ENCODE measurements at regions not wholly inside any gene's neighbourhood (a gene's known extent, or its start where the extent isn't known, plus 50 kb on each side); places are given as distances from the start of the nearest gene placed in this dataset.

DNA sequence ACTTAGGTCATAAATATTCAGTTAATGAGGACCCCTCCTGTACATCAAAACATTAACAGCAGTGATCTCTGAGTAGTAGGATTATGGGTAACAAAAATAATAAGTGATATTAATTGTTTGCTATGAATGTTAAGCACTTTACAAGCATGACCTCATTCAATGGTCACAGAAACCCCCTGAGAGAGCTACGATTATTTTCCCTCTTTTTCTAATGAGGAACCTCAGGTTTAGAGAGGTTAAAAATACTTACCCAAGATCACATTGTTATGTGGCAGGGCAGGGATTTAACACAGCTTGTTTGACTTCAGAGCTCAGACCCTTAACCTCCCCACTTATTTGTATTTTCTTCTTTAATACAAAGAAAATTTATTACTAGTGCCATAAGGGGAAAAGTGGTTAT, 228.2 kb downstream of the TBL1XR1 start:
- DNase-seq (ENCODE audit: low spot score): no peak

DNA sequence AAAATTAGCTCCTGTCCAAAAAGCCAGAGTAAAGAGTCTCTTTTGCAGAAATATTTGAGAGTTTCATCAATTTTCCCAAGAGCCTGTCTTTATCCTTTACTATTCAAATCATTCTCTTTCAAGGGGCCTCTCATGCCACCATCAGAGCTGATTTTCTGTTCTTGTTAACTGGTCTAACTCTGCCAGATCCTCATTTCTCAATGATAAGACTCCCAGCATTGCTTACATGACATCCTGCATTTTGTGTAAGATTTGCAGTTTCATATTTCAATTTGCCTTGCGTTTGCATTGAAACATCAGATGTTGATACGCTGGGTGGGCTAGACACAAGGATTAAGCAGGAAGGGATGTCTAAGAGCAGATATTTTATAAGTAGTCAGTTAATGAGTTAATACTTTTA, 228.7 kb downstream of the TBL1XR1 start:
- no peak for DNase-seq (ENCODE audit: low spot score)

DNA sequence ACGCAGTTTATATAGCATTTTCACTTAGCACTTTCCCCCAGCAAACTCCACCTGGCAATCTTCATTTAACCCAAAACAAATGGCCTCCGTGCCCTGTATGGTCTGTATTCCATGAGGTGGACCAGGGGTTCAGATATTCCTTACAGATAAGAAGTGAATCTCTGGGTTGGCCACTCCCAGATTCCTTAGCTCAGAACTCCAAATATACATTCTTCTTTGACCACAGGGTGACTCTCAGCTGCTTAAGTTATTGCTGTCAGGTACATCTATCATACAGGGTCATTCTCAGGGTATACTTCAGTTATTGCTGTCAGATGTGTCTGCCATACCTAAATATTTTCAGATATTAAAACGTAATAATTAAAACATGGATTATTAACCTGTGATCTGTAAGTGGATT, 229.8 kb downstream of the TBL1XR1 start:
- no peak for DNase-seq (ENCODE audit: low spot score)

DNA sequence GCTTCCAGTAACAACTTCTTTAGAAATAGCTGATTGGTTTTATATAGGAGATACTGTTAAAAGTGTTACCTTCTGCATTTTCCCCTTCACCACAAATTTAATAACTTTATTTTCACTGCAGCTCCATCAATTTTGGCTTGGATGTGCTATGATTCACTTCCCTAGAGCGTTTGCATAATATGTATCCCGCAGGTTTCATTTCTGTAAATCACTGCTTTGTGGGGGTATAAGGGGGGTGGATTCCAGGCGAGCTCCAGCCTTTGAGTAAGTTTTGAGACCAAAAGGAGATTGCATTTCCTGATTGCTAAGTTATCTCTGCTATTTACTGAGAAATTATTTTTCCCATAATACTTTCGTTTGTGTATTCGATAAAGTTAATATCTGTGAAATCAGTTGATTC, 232.6 kb downstream of the TBL1XR1 start:
- no peak for DNase-seq (ENCODE audit: low spot score)

DNA sequence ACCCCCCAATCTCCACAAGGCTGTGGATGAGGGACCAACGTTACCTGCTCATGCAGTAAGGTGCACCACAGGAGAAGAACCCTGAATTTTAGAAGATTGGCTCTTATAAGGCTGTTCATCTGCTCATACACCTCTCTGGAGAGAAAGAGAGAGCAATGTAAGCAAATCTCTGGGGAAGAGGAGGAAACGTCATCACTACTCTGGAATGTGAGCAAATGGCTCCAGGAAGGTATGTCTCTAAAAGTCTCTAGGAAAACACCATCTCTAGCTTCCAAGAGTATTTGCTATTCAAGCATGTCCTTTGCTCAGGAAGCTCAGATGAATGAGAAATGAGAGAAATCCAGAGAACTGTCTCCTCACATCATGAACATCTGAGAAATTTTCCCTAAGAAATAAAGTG, 235.4 kb downstream of the TBL1XR1 start:
- DNase-seq (ENCODE audit: low spot score): no peak

DNA sequence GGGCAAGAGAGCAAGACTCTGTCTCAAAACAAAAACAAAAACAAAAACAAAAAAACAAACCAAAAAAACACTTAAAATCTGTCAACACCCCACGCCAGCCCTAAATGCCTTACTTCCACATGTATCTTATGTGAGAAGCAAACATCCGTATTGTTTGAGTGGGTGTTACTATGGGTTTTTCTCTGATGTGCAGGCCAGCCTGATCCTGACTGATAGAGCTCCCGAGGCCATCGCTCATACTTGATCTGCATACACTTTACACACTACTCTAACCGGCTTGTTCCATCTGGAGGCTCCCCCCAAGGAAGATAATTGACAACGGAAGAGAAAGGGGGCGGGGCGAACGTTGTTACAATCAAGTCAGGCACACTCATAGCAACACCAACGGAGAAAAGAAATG, 237.4 kb downstream of the TBL1XR1 start:
- no peak for DNase-seq (ENCODE audit: low spot score)

DNA sequence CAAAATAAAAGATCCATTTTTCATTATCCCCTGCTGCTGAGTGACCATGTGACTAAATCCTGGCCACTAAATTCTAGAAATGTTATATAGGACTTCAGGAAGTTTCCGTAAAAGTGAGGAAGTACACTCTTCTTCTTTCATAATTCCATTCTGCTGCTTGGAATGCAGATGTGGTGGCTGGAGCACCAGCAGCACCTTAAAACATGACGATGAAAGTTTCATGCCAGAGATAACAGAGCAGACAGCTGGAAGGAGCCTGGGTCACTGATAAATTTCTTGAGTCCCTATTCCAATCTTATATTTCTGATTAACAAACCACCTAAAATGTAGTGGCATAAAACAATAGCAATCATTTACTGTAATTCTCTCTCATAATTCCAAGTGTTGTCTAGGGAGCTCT, 238.7 kb downstream of the TBL1XR1 start:
- DNase-seq (ENCODE audit: low spot score): no peak

DNA sequence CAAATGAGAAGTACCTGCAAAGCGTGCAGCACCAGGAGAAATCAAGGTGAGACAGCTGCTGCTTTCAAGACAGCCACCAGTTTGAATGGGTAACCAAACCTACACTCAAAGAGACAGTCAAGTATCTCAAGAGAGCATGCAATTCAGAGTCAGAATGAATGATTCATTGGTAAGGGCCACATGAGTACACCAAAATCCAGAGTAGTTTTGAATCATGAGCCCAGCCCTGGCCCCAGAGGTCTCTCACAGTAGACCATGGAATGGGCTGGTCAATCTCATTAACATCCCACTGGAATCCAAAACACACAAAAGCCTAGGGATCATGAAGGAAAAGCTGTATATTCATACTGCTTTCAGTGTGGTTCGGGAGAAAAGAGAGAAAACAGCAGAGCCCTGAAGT, 242.8 kb downstream of the TBL1XR1 start:
- DNase-seq (ENCODE audit: low spot score): no peak

DNA sequence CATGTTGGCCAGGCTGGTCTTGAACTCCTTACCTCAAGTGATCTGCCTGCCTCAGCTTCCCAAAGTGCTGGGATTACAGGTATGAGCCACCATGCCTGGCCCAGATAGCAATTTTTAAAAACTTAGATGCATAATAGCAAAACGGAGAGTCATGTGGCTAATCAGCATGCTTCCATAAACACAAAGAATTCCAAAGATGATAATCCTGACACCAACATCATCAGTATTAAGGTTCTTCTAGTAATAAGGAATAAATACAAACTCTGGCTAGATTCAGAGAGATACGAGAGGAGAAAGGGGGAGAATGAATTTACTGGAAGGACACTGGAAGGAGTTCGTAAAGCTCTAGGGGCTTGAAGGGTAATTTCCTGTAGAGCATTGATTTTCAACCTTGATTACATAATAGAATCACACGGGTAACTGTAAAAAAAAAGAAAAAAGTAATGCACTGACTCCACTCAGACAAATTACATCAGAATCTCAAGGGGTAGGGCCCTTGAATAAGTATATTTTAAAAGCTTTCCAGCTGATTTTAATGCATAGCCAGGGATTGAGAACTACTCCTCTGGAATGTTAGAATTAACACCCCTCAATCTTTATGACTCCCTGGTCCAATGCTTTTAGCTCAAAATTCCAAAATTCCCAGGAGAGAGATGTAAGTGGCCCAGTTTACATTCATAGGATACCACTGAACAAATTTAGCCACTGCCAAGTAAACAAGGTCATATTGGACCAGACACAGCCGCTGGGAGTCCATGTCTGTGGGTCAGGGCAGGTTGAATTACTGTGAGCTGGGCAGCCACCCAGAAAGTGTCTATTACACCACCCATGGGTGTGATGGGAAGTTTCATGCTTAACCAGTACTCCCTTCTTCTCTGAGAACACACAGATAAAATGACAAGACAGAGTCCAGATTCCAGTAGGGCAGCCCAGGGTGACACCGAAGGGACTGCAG, 243.9 kb downstream of the TBL1XR1 start:
- no peak for DNase-seq (ENCODE audit: low spot score)

DNA sequence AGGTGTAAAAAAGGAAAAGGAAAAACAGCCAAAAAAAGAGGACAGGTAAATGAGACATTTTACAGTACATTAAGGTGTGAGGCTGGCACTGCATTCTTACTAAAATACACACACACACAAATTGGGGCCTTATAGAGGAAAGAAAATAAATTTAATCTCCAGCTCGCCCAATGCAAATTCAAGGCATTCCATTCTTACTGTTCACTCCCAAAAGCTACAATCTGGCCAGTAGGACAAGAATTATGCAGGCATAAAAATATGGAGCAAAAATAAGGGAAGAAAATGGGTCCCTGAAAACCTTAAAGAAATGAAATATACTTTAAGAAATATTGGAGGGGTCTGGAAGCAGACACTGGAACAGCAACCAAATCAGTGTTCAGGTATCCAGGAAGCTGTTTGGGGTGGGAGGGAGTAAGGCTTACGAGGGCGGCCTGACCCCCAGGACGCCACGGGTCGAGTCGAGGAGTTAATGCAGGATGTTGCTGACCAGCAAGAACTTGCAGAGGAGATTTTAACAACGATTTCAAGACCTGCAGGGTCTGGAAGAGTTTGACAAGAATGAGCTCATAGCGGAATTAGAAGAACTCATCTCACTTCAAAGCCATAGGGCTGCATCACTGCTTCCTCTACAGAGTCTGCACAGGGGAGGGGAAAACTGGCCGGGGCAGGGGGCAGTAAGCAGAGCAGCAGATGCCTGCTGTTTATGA, 245.5 kb downstream of the TBL1XR1 start:
- no peak for DNase-seq (ENCODE audit: low spot score)

DNA sequence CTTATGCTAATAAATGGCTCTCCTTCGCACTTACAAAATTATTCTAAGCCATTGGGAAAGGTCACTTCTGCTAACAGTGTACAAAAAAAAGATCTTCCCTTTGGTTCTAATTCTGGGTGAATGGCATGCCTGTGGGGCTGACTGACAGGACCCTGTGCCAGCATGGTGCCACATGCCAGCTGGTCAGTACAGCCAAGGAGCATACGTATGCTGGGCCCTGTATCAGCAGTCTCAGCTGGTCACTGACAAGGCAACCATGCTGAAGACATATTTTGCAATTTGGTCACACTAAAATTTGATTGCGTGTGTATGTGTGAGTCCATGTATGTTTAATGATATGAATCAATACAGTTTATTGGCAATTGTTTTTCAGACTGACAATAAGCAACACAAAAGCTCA, 246.1 kb downstream of the TBL1XR1 start:
- no peak for DNase-seq (ENCODE audit: low spot score)

DNA sequence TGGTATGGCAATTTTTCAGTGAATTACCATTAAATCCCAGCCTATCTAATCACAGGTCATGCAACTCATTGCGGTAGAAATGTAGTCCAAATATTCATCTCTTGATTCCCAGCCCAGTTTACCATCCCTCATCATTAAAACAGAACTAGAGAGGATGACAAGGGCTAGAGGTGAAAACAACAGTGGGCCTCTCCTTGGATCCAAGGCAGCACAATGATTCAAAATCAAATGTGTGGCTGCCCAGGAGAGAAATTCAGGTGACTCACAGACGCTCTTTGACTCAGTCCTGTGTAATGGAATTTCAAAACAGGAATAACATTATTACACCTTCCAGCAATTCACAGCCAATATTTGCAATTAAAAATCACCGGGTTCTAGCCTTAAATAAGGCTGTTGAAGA, 246.5 kb downstream of the TBL1XR1 start:
- DNase-seq (ENCODE audit: low spot score): no peak

DNA sequence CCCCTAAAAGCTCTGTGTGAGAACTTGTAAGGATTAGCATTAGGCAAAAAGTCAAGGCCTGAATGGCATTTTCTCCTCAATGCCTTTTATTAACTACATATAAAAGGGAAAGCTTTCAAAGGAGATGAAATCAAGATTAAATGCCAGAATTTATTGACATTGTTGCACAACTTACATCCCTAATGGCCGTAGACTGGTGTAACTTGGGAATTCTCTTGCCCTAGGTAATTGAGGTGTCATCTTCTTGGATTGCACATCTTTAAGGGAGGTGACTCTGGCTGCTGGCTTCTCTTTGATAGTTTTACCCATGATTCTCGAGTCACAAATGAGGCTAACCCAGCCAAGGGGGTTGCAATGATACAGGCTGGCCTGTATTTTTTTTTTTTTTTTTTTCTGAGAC, 249.1 kb downstream of the TBL1XR1 start:
- no peak for DNase-seq (ENCODE audit: low spot score)

DNA sequence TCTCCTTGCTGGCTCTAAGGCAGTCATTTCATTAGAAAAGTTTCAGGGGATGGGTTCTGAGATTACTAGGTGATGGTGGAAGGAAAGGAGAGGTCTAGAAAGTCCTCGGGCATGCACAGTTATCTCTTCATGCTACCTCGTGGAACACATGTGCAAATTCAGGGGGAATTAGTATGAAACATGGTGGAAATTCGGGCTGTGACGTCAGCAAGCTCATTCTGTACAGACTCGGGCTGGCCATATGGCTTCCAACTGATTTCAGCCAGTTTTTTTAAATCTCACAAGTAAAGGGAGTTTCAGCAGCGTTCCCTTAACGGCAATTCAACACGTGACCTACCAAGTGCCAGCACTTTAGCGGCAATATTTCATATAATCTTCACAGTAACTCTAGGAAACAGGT, 251.1 kb downstream of the TBL1XR1 start:
- DNase-seq (ENCODE audit: low spot score): no peak

DNA sequence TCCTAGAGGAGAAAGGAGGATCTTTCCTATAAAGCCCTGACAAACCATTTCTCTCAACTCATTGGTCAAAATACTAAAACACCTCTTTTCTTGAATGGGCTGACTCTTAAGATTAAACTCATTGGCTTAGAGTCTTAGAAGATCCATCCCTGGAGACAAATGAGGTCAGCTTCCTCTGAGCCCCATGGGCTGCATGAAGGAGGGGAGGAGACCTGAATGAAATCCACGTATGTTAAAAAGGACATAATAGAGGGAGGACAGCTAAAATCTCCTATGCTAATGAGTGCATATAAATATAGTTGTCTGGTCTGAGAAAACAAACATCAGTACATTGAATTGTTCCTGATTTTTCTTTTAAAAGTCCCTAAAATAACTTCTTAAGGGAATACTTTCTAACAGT, 255.0 kb downstream of the TBL1XR1 start:
- DNase-seq (ENCODE audit: low spot score): no peak

DNA sequence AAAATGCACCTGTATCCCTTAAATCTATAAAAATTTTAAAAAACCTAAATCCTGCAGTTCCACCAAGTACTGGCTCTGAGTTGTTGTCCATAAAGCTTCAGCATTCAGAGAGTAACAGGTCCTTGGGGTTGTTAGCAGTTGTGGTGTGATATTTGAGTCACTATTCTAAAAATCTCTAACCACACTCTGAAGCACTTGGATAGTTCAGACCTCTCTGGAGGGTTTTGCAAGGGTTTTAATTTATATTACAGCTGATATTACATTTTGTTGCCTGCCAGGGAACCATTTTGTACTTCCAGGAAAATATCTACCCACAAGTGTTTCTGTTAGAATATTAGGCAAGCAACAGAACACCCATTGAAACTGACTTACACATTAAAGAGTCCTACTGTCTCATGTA, 255.6 kb downstream of the TBL1XR1 start:
- DNase-seq (ENCODE audit: low spot score): no peak

DNA sequence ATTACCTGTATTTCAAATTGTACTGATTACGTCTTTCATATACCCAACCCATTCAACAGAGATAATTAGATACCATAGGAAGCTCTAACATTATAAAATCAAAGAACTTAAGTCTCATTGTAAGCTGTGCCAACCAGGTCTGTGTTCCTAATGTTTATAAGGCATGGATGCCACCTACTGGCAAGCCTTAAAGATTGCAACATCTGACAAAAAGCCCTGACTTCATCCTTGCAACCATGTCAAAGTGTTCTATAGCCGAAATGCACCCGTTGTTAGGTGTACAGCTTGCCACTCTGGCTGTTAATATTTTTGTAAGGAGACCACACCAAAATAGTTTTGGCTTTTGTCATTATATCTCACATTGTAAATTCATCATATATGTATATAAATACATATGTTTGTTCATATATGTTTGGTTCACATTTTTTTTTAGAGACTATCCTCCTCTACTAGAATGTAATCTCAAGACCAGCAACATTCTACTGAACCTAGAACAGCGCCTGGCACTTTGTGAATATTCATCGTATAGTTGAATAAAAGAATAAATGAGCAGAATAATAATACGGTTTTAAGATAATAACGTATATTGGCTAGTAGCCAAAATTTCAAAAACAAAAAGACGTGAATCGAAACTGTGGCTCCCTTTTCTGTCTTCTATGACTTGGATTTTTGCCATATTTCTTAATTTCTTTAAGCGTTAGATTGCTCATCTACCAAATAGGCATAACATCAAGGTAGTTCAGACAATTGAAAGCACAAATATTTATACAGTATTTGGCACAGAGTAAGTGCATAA, 258.1 kb downstream of the TBL1XR1 start:
- DNase-seq (ENCODE audit: low spot score): peak; percentile 63

DNA sequence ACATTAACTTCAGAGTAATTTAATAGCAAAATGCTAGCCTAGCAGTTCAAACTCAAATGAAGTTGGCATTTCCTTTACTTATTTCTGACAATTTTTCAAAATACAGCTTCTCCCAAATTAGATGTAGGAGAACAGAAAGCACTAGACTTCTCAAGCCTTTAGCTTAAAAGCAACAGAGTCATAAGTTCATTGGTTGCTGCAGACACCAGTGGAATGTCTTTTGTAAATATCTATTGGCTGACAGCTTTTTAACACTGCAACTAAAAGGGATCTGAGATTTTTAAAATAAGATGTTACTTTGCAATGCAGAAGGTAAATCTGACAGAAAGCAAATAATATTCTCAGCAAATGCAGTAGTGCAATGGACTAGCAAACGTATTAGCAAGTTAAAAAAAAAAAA, 259.3 kb downstream of the TBL1XR1 start:
- DNase-seq (ENCODE audit: low spot score): no peak

DNA sequence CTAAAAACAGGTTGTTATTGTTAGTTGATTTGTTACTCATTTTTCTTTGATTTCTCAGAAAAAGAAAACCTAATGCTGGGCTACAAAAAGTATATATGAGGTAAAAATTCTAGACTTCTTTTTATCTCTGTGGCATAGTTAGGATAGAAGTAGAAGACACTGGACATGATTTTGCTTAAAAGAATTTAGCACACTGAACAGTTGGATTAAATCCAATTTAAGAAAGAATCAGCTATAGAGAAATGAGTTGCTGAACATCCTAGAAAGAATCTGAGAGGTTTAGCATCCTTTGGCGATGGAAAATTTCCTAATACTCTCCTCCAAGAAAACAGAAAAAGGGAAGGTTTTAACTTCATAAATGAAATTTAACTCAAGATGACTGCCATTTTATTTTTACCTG, 259.7 kb downstream of the TBL1XR1 start:
- no peak for DNase-seq (ENCODE audit: low spot score)

DNA sequence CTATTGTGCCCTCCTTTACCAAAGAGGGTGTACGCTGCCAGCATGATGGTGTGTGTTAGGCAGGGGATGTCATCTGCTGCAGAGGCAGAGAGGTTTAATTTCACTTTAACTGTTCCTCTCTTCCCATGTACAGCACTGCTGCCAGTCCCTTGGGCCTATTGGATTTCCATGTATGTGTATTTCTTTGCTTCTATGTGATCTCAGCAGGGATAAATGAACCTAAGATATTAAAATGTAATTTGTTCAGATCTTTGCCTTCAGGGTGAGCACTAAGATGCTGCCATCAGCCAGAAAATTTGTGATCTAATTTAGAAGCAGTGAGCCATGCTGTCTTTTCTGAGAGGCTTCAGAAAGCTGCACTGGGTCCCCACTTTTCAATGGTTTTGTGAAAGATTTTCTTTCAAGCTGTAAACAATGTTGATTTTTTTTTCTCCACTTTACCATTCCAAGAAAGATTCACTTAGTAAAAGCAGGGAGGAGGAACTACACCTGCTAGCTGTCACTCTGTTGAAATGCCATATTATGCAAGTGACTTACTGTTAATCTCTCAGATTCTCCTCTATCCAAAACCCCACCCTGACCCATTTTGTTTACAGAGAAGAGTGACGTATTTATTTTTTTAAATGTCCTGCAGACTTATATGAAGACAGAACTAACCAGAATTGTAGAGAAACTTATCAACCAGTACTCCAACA, 261.9 kb downstream of the TBL1XR1 start:
- DNase-seq (ENCODE audit: low spot score): no peak

DNA sequence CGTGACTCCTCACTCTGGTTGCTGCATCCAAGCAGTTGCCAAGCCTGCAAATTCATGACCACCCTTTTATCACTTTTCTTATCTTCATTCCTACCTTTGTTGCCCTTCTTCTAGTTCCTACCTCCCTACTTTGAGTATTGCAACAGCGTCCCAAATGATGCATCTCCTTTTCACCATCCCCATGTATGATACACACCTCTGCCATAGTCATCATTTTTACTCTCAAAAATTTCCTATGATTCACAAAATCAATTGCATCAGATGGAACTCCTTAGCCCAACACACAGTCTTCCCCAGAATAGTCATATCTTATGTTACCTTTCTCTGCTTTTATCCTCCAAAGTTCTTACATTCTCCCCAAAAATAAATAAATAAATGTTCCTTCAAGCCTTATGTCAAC, 262.6 kb downstream of the TBL1XR1 start:
- no peak for DNase-seq (ENCODE audit: low spot score)

DNA sequence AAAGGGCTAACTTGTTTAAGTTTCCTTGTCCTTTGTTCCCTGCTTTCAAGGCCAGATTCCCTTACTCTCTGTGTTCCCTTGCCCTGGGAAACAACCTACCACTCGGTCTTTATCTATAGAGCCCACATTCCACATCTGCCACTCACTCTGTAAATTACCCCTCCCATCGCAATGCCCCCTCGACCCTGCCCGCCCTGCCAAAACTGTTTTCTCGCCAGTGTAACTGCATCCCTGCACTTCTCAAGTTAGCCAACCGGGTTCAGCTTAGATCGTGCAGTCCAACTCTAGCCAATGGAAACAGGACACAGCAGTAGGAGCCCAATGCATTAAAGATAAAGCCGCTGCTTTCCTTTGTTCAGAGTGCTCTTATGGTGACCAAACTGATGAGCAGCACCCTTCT, 263.6 kb downstream of the TBL1XR1 start:
- no peak for DNase-seq (ENCODE audit: low spot score)

Measured in germinal center (tissue), 1 donor.